ENCODE measurements at regions not wholly inside any gene's neighbourhood (a gene's known extent, or its start where the extent isn't known, plus 50 kb on each side); places are given as distances from the start of the nearest gene placed in this dataset.

DNA sequence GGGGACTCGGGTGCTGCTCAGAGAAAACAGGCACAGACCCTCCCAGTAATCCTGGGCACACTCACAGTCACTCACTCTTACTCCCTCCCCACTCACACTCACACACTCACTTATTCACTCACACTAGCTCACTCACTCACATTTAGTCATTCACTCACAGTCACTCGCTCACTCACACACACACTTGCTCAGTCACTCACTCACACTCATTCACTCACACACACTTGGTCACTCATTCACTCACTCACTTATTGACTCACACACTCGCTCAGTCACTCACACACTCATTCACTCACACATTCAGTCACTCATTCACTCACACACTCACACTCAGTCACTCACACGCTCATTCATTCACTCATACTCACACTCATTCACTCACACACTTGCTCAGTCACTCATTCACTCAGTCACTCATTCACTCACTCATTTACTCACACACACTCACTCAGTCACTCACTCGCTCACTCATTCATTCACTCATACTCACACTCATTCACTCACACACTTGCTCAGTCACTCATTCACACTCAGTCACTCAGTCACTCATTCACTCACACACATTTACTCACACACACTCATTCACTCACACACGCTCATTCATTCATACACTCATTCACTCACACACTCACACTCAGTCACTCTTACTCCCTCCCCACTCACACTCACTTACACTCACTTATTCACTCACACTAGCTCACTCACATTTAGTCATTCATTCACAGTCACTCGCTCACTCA is 164.2 kb upstream of the C1orf174 start:
- H3K27me3 Mint-ChIP-seq (ENCODE audit: insufficient read depth) = peaks cover 1% of the 10 kb centered on the region; the same call in 1 of the 2 replicates
- no peaks in the 10 kb centered on the region for H3K36me3 Mint-ChIP-seq (ENCODE audit: low read depth)
- H3K27ac Mint-ChIP-seq = no peak overlapping the region
- TF ChIP-seq, protein P1, sequence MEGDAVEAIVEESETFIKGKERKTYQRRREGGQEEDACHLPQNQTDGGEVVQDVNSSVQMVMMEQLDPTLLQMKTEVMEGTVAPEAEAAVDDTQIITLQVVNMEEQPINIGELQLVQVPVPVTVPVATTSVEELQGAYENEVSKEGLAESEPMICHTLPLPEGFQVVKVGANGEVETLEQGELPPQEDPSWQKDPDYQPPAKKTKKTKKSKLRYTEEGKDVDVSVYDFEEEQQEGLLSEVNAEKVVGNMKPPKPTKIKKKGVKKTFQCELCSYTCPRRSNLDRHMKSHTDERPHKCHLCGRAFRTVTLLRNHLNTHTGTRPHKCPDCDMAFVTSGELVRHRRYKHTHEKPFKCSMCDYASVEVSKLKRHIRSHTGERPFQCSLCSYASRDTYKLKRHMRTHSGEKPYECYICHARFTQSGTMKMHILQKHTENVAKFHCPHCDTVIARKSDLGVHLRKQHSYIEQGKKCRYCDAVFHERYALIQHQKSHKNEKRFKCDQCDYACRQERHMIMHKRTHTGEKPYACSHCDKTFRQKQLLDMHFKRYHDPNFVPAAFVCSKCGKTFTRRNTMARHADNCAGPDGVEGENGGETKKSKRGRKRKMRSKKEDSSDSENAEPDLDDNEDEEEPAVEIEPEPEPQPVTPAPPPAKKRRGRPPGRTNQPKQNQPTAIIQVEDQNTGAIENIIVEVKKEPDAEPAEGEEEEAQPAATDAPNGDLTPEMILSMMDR (IDR thresholded peaks at IDR 0.05) = no peak
- no peak overlapping the region for H3K4me3 Mint-ChIP-seq
- no peak for DNase-seq
- peaks cover 23% of the 10 kb centered on the region for H3K9me3 Mint-ChIP-seq
- H3K4me1 Mint-ChIP-seq (ENCODE audit: low read depth) = no peaks in the 10 kb centered on the region

DNA sequence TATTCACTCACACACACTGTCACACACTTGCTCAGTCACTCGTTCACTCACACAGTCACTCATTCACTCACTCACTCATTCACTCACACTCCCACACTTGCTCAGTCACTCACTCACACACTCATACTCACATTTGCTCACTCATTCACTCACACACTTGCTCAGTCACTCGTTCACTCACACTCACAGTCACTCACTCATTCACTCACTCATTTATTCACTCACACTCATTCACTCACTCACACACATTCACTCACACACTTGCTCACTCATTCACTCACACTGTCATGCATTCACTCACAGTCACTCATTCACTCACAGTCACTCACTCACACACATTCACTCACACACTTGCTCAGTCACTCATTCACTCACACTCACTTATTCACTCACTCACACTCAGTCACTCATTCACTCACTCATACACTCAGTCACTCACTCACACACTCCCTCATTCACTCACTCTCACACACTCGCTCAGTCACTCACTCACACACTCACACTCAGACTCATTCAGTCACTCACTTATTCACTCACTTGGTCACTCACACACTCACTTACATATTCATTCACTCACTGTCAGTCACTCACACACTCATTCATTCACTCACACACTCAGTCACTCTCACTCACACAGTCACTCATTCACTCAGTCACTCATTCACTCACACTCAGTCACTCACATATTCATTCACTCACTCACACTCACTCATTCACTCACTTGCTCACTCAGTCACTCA is 167.0 kb upstream of the C1orf174 start:
- Mint-ChIP-seq H3K27me3 (ENCODE audit: insufficient read depth) (peaks cover 1% of the 10 kb centered on the region; the same call in 1 of the 2 replicates), H3K9me3 (peaks cover 26% of the 10 kb centered on the region), H3K4me1 (ENCODE audit: low read depth) (no peaks in the 10 kb centered on the region), H3K4me3 (no peak overlapping the region), H3K27ac (no peak overlapping the region), H3K36me3 (ENCODE audit: low read depth) (no peaks in the 10 kb centered on the region)
- TF ChIP-seq, protein P1 (IDR thresholded peaks at IDR 0.05) = no peak
- no peak for DNase-seq

DNA sequence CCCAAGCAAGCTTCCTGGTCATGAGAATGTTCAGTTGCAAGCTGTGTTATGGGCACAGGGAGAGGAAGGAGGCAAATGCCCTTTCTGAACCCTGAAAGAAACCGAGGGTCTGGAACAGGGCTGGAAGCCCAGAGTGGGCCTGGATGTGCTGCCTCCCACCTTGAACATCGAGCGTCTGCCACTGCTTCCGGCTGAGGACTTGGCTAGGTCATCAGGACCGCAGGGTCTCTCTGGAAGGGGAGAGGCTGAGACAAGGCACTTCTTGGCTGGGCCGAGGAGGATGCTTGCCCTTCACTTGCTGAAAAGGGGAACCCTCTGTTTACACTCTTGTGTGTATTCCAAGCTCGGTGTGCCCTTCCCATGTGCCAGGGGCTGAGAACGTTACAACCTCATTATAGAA is 168.0 kb upstream of the C1orf174 start:
- TF ChIP-seq, protein P1 (IDR thresholded peaks at IDR 0.05) = no peak
- no peak for DNase-seq
- peaks cover 36% of the 10 kb centered on the region for H3K9me3 Mint-ChIP-seq
- no peak overlapping the region for H3K27ac Mint-ChIP-seq
- H3K36me3 Mint-ChIP-seq (ENCODE audit: low read depth) = no peaks in the 10 kb centered on the region
- H3K4me1 Mint-ChIP-seq (ENCODE audit: low read depth) = no peaks in the 10 kb centered on the region
- no peaks in the 10 kb centered on the region for H3K27me3 Mint-ChIP-seq (ENCODE audit: insufficient read depth)
- H3K4me3 Mint-ChIP-seq = no peak overlapping the region

DNA sequence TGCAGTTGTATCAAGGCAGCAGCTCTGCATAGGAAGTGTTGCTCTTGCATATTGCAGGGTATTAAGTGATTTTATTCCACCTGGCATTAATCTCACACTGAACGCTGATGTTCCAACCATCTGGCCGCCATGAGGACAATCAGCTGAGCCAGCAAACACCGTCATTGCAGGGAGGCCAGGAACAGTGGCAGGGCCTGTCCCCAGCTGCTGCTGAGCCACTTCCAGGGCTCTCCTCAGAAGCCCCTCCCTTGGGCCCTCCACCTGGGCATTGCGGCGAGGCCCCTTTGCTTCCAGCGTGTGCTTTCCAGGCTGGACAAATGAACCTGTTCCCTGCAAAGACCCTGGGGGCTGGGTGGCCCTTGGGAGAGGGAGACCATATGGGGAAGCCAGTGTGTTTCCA is 171.6 kb upstream of the C1orf174 start:
- H3K27me3 Mint-ChIP-seq (ENCODE audit: insufficient read depth) = no peaks in the 10 kb centered on the region; the same call in 1 of the 2 replicates
- H3K27ac Mint-ChIP-seq = no peak overlapping the region
- no peaks in the 10 kb centered on the region for H3K36me3 Mint-ChIP-seq (ENCODE audit: low read depth)
- peaks cover 54% of the 10 kb centered on the region for H3K9me3 Mint-ChIP-seq
- DNase-seq = no peak
- H3K4me1 Mint-ChIP-seq (ENCODE audit: low read depth) = no peaks in the 10 kb centered on the region
- TF ChIP-seq, protein P1 (IDR thresholded peaks at IDR 0.05) = no peak
- H3K4me3 Mint-ChIP-seq = no peak overlapping the region

DNA sequence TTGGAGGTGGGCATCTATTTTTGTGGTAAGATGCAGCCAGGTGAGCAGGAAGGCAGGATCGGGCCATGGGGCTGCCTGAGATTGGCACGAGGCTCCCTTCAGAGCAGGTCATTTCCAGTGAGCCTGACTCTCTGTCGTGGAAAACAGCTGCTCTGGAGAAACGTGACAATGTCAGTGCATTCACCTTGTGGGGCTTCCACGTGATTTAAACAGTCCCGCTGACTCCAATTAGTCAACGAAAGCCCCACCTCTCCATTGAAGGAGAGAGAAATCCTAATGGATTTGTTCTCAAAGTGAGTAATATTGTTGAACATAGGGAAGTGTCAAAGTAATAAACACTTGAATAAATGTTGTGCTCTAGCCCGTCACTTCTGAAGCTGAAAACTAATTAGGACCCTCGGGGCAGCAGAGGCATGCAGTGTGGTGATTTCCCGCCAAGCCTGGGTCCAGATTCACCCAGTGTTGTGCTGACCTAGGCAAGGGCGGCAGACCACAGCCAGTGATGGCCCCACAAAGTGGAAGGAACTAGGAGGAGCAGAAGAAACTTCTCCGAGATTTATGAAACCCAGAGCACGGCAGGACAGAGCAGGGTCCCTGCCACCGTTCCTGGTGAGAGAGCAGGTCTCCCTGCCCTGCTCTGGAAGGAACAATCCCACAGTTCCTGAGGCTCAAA is 172.5 kb upstream of the C1orf174 start:
- Mint-ChIP-seq H3K27me3 (ENCODE audit: insufficient read depth) (no peaks in the 10 kb centered on the region; the same call in 1 of the 2 replicates), H3K4me3 (no peak overlapping the region), H3K4me1 (ENCODE audit: low read depth) (no peaks in the 10 kb centered on the region), H3K27ac (no peak overlapping the region), H3K36me3 (ENCODE audit: low read depth) (no peaks in the 10 kb centered on the region), H3K9me3 (peaks cover 58% of the 10 kb centered on the region)
- TF ChIP-seq, protein P1 (IDR thresholded peaks at IDR 0.05) = no peak
- DNase-seq = no peak
